PC-3 (cell line): ENCODE measurements at regions not wholly inside any gene's neighbourhood (a gene's known extent, or its start where the extent isn't known, plus 50 kb on each side); places are given as distances from the start of the nearest gene placed in this dataset.

Experiments
- ATAC-seq: fragments of 200-7000 bp; cut with Tn5 transposase; 2 replicates; pipeline ENCODE4 v1.9.1; 2020; ENCODE audit warnings: mild to moderate bottlenecking, moderate library complexity
- BruUV-seq: library from RNA; stranded (reverse); fragments of 400-500 nt; replicated peaks from 2 replicates; lab custom pipeline; 2021; lab: Mats Ljungman, UMichigan
- CTCF ChIA-PET: fragments of 300-600 bp; sonication (Branson Sonifier 250); formaldehyde crosslinking; loops from one replicate; lab custom pipeline; 2022; ENCODE audit warnings: antibody characterized with exemption; lab: Charles Lee
- POLR2A ChIA-PET: fragments of 300-600 bp; sonication (Branson Sonifier 250); formaldehyde crosslinking; loops from one replicate; lab custom pipeline; 2022; ENCODE audit warnings: antibody characterized with exemption; ENCODE audit not compliant: unreplicated experiment; lab: Charles Lee
- DNase-seq: peaks from one replicate; pipeline ENCODE4 v3.0.0-alpha.2; 2015
- H2AFZ ChIP-seq: fragments of 300-600 bp; sonication (generic); 2 replicates; pipeline ENCODE4 v1.6.0; 2016; ENCODE audit warnings: antibody characterized with exemption, low read length
- H3F3A ChIP-seq: fragments of 300-600 bp; sonication (generic); one replicate; pipeline ENCODE4 v1.6.0; 2017; ENCODE audit warnings: antibody characterized with exemption, low read length, control low read depth, mild to moderate bottlenecking; ENCODE audit not compliant: unreplicated experiment
- H3K27ac ChIP-seq: fragments of 300-600 bp; sonication (generic); 2 replicates; pipeline ENCODE4 v1.5.1; 2016; ENCODE audit warnings: mild to moderate bottlenecking, low read length
- H3K27me3 ChIP-seq: fragments of 300-600 bp; sonication (generic); 2 replicates; pipeline ENCODE4 v1.6.1; 2016; ENCODE audit warnings: low read length, mixed read lengths
- H3K36me3 ChIP-seq: fragments of 300-600 bp; sonication (generic); 2 replicates; pipeline ENCODE4 v1.6.1; 2016; ENCODE audit warnings: low read depth, mixed run types, low read length, mixed read lengths
- H3K4me1 ChIP-seq: fragments of 300-600 bp; sonication (generic); 2 replicates; pipeline ENCODE4 v1.5.1; 2016; ENCODE audit warnings: low read length; ENCODE audit not compliant: insufficient read depth
- H3K4me2 ChIP-seq: fragments of 300-600 bp; sonication (generic); 2 replicates; pipeline ENCODE4 v1.6.0; 2016; ENCODE audit warnings: low read length
- H3K4me3 ChIP-seq: fragments of 300-600 bp; sonication (generic); 2 replicates; pipeline ENCODE4 v1.5.1; 2016; ENCODE audit warnings: mild to moderate bottlenecking, low read length, mixed read lengths
- H3K79me2 ChIP-seq: fragments of 300-600 bp; sonication (generic); 2 replicates; pipeline ENCODE4 v1.6.1; 2017; ENCODE audit warnings: low read length, mixed read lengths
- H3K9ac ChIP-seq: fragments of 300-600 bp; sonication (generic); 2 replicates; pipeline ENCODE4 v1.6.0; 2016; ENCODE audit warnings: mild to moderate bottlenecking, low read length
- H3K9me2 ChIP-seq: fragments of 300-600 bp; sonication (generic); replicated peaks from 2 replicates; pipeline ENCODE4 v1.6.1; 2016; ENCODE audit warnings: mixed run types, low read length, mixed read lengths
- H3K9me3 ChIP-seq: fragments of 300-600 bp; sonication (generic); 2 replicates; pipeline ENCODE4 v1.6.1; 2016; ENCODE audit warnings: low read length, mixed read lengths
- H4K20me1 ChIP-seq: fragments of 300-600 bp; sonication (generic); 2 replicates; pipeline ENCODE4 v1.6.1; 2016; ENCODE audit warnings: low read length, mixed read lengths
- CTCF ChIP-seq: fragments of 300-600 bp; sonication (generic); conservative IDR thresholded peaks from 2 replicates; pipeline ENCODE4 v1.5.1; 2017; ENCODE audit warnings: antibody characterized with exemption, low read depth, mild to moderate bottlenecking, low read length
- EZH2 ChIP-seq: fragments of 300-600 bp; sonication (generic); IDR thresholded peaks from one replicate; pipeline ENCODE4 v1.6.1; 2017; ENCODE audit warnings: antibody characterized with exemption, mild to moderate bottlenecking, low read length; ENCODE audit not compliant: unreplicated experiment
- EZH2phosphoT487 ChIP-seq: fragments of 300-600 bp; sonication (generic); IDR thresholded peaks from 2 replicates; pipeline ENCODE4 v1.6.1; 2018; ENCODE audit warnings: mild to moderate bottlenecking, antibody characterized with exemption, low read length, borderline replicate concordance
- intact Hi-C: fragments of 100-400 bp; cut with micrococcal nuclease; formaldehyde crosslinking; loops from 2 replicates; pipeline ENCODE4 v1.9.0; 2023

- no TSS peak for BruUV-seq
- H3K4me3 ChIP-seq, result no peak overlapping the region
- DNase-seq (no peak), ATAC-seq (no peak)
- no peaks in the 10 kb centered on the region for H3K27me3 ChIP-seq
- CTCF ChIA-PET, result no interaction called here
- H4K20me1 ChIP-seq, result no peaks in the 10 kb centered on the region
- POLR2A ChIA-PET, result no interaction called here
- no peaks in the 10 kb centered on the region for H3F3A ChIP-seq
- H3K79me2 ChIP-seq, result no peaks in the 10 kb centered on the region
- H3K4me2 ChIP-seq, result no peak overlapping the region
- intact Hi-C loops, result no loop called here
- no peak overlapping the region for H2AFZ ChIP-seq
- no peaks in the 10 kb centered on the region for H3K36me3 ChIP-seq
- no peaks in the 10 kb centered on the region for H3K9me2 ChIP-seq
- no peak overlapping the region for H3K9ac ChIP-seq
- no peak overlapping the region for H3K27ac ChIP-seq
- H3K9me3 ChIP-seq, result peaks cover 31% of the 10 kb centered on the region
- no peaks in the 10 kb centered on the region for H3K4me1 ChIP-seq
- TF ChIP-seq EZH2, result no peak
- no peak for TF ChIP-seq CTCF
Observed at GRCh38 chr17:53088481-53088880, 734.2 kb upstream of the KIF2B start.

- H3K9me2 ChIP-seq, result no peaks in the 10 kb centered on the region
- no peak overlapping the region for H3K27ac ChIP-seq
- no peaks in the 10 kb centered on the region for H3K36me3 ChIP-seq
- H3F3A ChIP-seq, result no peaks in the 10 kb centered on the region
- H3K4me1 ChIP-seq, result no peaks in the 10 kb centered on the region
- ATAC-seq, result no peak
- no peak overlapping the region for H2AFZ ChIP-seq
- no peak overlapping the region for H3K4me2 ChIP-seq
- TF ChIP-seq CTCF (no peak), EZH2phosphoT487 (no peak), EZH2 (no peak)
- no peaks in the 10 kb centered on the region for H4K20me1 ChIP-seq
- H3K4me3 ChIP-seq, result no peak overlapping the region
- POLR2A ChIA-PET, result no interaction called here
- BruUV-seq, result no TSS peak
- CTCF ChIA-PET, result no interaction called here
- DNase-seq, result peak; percentile 29
- intact Hi-C loops, result no loop called here
- no peak overlapping the region for H3K9ac ChIP-seq
- no peaks in the 10 kb centered on the region for H3K79me2 ChIP-seq
- H3K9me3 ChIP-seq, result peaks cover 43% of the 10 kb centered on the region
- no peaks in the 10 kb centered on the region for H3K27me3 ChIP-seq
Observed at GRCh38 chr17:53061446-53061845, 761.3 kb upstream of the KIF2B start.

- Histone ChIP-seq H3K4me1 (no peaks in the 10 kb centered on the region), H3K27me3 (no peaks in the 10 kb centered on the region), H3K36me3 (no peaks in the 10 kb centered on the region), H3K9me3 (peaks cover 38% of the 10 kb centered on the region), H4K20me1 (no peaks in the 10 kb centered on the region), H3K79me2 (no peaks in the 10 kb centered on the region), H3K9ac (no peak overlapping the region), H3K4me2 (no peak overlapping the region), H3K9me2 (no peaks in the 10 kb centered on the region), H3F3A (no peaks in the 10 kb centered on the region), H3K4me3 (no peak overlapping the region), H3K27ac (no peak overlapping the region), H2AFZ (no peak overlapping the region)
- BruUV-seq, result no TSS peak
- ATAC-seq (no peak), DNase-seq (no peak)
- ChIA-PET CTCF (no interaction called here), POLR2A (no interaction called here)
- TF ChIP-seq EZH2 (no peak), EZH2phosphoT487 (no peak), CTCF (no peak)
- intact Hi-C loops, result no loop called here
Observed at GRCh38 chr17:53058031-53058430, 764.7 kb upstream of the KIF2B start.
